Occipital lobe (tissue), 1 donor: ENCODE measurements at regions not wholly inside any gene's neighbourhood (a gene's known extent, or its start where the extent isn't known, plus 50 kb on each side); places are given as distances from the start of the nearest gene placed in this dataset.
"Not testable (repeated sequence)": the region's sequence is repeated elsewhere in the genome, so short reads cannot be mapped to it uniquely, and the experiment has no call there.

Source experiments
- DNase-seq: peaks from one replicate; lab custom pipeline; 2025; lab: John Stamatoyannopoulos, UW

GRCh38 chr2:88920399-88920798 lies 228.9 kb downstream of the RPIA start:
- DNase-seq, result not testable (repeated sequence)

- DNase-seq, result no peak
These were observed 233.1 kb downstream of the RPIA start for GRCh38 chr2:88924533-88924932.

- no peak for DNase-seq
These were observed 234.4 kb downstream of the RPIA start for GRCh38 chr2:88925770-88926462.

- DNase-seq, result no peak
These were observed 235.7 kb downstream of the RPIA start for GRCh38 chr2:88927128-88927527.

GRCh38 chr2:88930659-88931058 lies 239.2 kb downstream of the RPIA start:
- no peak for DNase-seq

- DNase-seq, result no peak
These were observed 241.2 kb downstream of the RPIA start for GRCh38 chr2:88932686-88933085.

- DNase-seq, result no peak
These were observed 241.6 kb downstream of the RPIA start for GRCh38 chr2:88933091-88933490.

- DNase-seq, result no peak
These were observed 242.5 kb downstream of the RPIA start for GRCh38 chr2:88933980-88934379.

GRCh38 chr2:88941178-88941577 lies 249.7 kb downstream of the RPIA start:
- not testable (repeated sequence) for DNase-seq

GRCh38 chr2:88942798-88943197 lies 251.3 kb downstream of the RPIA start:
- no peak for DNase-seq

GRCh38 chr2:88949336-88949735 lies 257.9 kb downstream of the RPIA start:
- DNase-seq, result no peak

GRCh38 chr2:88950010-88950409 lies 258.5 kb downstream of the RPIA start:
- DNase-seq, result no peak

GRCh38 chr2:88955607-88956006 lies 264.1 kb downstream of the RPIA start:
- no peak for DNase-seq

- DNase-seq, result no peak
These were observed 268.2 kb downstream of the RPIA start for GRCh38 chr2:88959480-88960204.

- not testable (repeated sequence) for DNase-seq
These were observed 269.9 kb downstream of the RPIA start for GRCh38 chr2:88961323-88961722.

GRCh38 chr2:88967844-88968243 lies 276.4 kb downstream of the RPIA start:
- DNase-seq, result no peak

- not testable (repeated sequence) for DNase-seq
These were observed 286.5 kb downstream of the RPIA start for GRCh38 chr2:88978011-88978410.

GRCh38 chr2:88978446-88978845 lies 287.0 kb downstream of the RPIA start:
- DNase-seq, result not testable (repeated sequence)

- not testable (repeated sequence) for DNase-seq
These were observed 292.6 kb downstream of the RPIA start for GRCh38 chr2:88984079-88984478.

- DNase-seq, result not testable (repeated sequence)
These were observed 295.4 kb downstream of the RPIA start for GRCh38 chr2:88986721-88987330.

GRCh38 chr2:88988617-88989016 lies 297.1 kb downstream of the RPIA start:
- not testable (repeated sequence) for DNase-seq

GRCh38 chr2:88992819-88993218 lies 301.3 kb downstream of the RPIA start:
- DNase-seq, result not testable (repeated sequence)

GRCh38 chr2:88994856-88995255 lies 303.4 kb downstream of the RPIA start:
- not testable (repeated sequence) for DNase-seq
